RWPE1 (cell line): ENCODE measurements at regions not wholly inside any gene's neighbourhood (a gene's known extent, or its start where the extent isn't known, plus 50 kb on each side); places are given as distances from the start of the nearest gene placed in this dataset.
A peak's percentile ranks its signal among the peaks of the same experiment; 100 is the strongest.

ENCODE experiments used
- CTCF ChIA-PET: fragments of 350-600 bp; sonication (Branson Sonifier 250); formaldehyde crosslinking; extraction: SDS; loops from one replicate; lab custom pipeline; 2021; lab: Yijun Ruan, JAX
- POLR2A ChIA-PET: fragments of 400-600 bp; formaldehyde crosslinking; extraction: SDS; loops from one replicate; lab custom pipeline; 2020; ENCODE audit warnings: antibody characterized with exemption; ENCODE audit not compliant: low non-redundant PET; lab: Yijun Ruan, JAX
- DNase-seq: peaks from one replicate; pipeline ENCODE4 v3.0.0; 2012; ENCODE audit warnings: low spot score
- H3K27ac ChIP-seq: fragments of 450-650 bp; 2 replicates; pipeline ENCODE4 v1.5.1; 2017
- CTCF ChIP-seq: fragments of 450-650 bp; conservative IDR thresholded peaks from 2 replicates; pipeline ENCODE4 v1.5.1; 2017; ENCODE audit warnings: low read depth, mild to moderate bottlenecking

GRCh38 chr1:184210031-184210430 lies 158.5 kb downstream of the TSEN15 start:
- TF ChIP-seq CTCF = no peak
- no peak for DNase-seq
- POLR2A ChIA-PET = no interaction called here
- CTCF ChIA-PET = no interaction called here
- H3K27ac ChIP-seq = no peak overlapping the region

- no peak for TF ChIP-seq CTCF
- POLR2A ChIA-PET = no interaction called here
- CTCF ChIA-PET = no interaction called here
- no peak overlapping the region for H3K27ac ChIP-seq
- DNase-seq = no peak
Observed at GRCh38 chr1:184210862-184211261, 159.3 kb downstream of the TSEN15 start.

- DNase-seq = peak; percentile 64
- TF ChIP-seq CTCF = no peak
- POLR2A ChIA-PET = no interaction called here
- CTCF ChIA-PET = interaction anchor here (0.6 to 1.3 kb wide), 3 partner anchors 10 to 1480 kb away, joined by 4 to 8 read pairs (median 6); no protein-coding TSS in a partner anchor
- H3K27ac ChIP-seq = no peak overlapping the region
Observed at GRCh38 chr1:184212649-184213314, 161.3 kb downstream of the TSEN15 start.

GRCh38 chr1:184214128-184214527 lies 162.6 kb downstream of the TSEN15 start:
- CTCF ChIA-PET = interaction anchor here (0.7 to 1.1 kb wide), 2 partner anchors 8 to 42 kb away, joined by 4 to 5 read pairs; no protein-coding TSS in a partner anchor
- POLR2A ChIA-PET = no interaction called here
- H3K27ac ChIP-seq = no peak overlapping the region
- DNase-seq = no peak
- no peak for TF ChIP-seq CTCF

GRCh38 chr1:184215274-184215925 lies 163.9 kb downstream of the TSEN15 start:
- ChIA-PET POLR2A (no interaction called here), CTCF (interaction anchor here (0.7 kb wide), 1 partner anchor 17 kb away, joined by 3 read pairs; no protein-coding TSS in a partner anchor)
- no peak for DNase-seq
- TF ChIP-seq CTCF = no peak
- H3K27ac ChIP-seq = no peak overlapping the region

- ChIA-PET POLR2A (no interaction called here), CTCF (no interaction called here)
- H3K27ac ChIP-seq = no peak overlapping the region
- no peak for TF ChIP-seq CTCF
- no peak for DNase-seq
Observed at GRCh38 chr1:184218458-184219075, 167.0 kb downstream of the TSEN15 start.
